ENCODE measurements at regions not wholly inside any gene's neighbourhood (a gene's known extent, or its start where the extent isn't known, plus 50 kb on each side); places are given as distances from the start of the nearest gene placed in this dataset.

- TF ChIP-seq, protein P1, sequence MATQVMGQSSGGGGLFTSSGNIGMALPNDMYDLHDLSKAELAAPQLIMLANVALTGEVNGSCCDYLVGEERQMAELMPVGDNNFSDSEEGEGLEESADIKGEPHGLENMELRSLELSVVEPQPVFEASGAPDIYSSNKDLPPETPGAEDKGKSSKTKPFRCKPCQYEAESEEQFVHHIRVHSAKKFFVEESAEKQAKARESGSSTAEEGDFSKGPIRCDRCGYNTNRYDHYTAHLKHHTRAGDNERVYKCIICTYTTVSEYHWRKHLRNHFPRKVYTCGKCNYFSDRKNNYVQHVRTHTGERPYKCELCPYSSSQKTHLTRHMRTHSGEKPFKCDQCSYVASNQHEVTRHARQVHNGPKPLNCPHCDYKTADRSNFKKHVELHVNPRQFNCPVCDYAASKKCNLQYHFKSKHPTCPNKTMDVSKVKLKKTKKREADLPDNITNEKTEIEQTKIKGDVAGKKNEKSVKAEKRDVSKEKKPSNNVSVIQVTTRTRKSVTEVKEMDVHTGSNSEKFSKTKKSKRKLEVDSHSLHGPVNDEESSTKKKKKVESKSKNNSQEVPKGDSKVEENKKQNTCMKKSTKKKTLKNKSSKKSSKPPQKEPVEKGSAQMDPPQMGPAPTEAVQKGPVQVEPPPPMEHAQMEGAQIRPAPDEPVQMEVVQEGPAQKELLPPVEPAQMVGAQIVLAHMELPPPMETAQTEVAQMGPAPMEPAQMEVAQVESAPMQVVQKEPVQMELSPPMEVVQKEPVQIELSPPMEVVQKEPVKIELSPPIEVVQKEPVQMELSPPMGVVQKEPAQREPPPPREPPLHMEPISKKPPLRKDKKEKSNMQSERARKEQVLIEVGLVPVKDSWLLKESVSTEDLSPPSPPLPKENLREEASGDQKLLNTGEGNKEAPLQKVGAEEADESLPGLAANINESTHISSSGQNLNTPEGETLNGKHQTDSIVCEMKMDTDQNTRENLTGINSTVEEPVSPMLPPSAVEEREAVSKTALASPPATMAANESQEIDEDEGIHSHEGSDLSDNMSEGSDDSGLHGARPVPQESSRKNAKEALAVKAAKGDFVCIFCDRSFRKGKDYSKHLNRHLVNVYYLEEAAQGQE (IDR thresholded peaks at IDR 0.05): no peak
Observed at GRCh38 chr3:182686033-182686886, 107.0 kb upstream of the ATP11B start (continued).

- no peak for DNase-seq (ENCODE audit: low spot score)
- H3K27me3 ChIP-seq (ENCODE audit: control insufficient read depth in 4 of 4, insufficient read depth in 4 of 4, low read length in 3 of 4): no peaks in the 10 kb centered on the region
- H3K4me3 ChIP-seq (ENCODE audit: low read depth in 1 of 3, low read length in 3 of 3): no peak overlapping the region
- TF ChIP-seq EGR1 (IDR thresholded peaks at IDR 0.05; ENCODE audit: low read depth in 2 of 2) (no peak), HNF4G (IDR thresholded peaks at IDR 0.05) (no peak), ATF3 (IDR thresholded peaks at IDR 0.05) (no peak), HNF4A (conservative IDR thresholded peaks at IDR 0.05) (no peak), JUND (IDR thresholded peaks at IDR 0.05) (no peak)
- WGBS: 85% methylated on average over 2 of the region's 2 CpGs
- no peak overlapping the region for H3K9ac ChIP-seq (ENCODE audit: low read depth in 1 of 2, low read length in 2 of 2)
- H3K27ac ChIP-seq (ENCODE audit: low read depth in 1 of 2, low read length in 2 of 2): no peak overlapping the region
- H3K9me3 ChIP-seq (ENCODE audit: control insufficient read depth in 4 of 4, low read length in 3 of 4): no peaks in the 10 kb centered on the region
- H3K4me1 ChIP-seq (ENCODE audit: control insufficient read depth in 4 of 4, insufficient read depth in 4 of 4, low read length in 3 of 4): peaks cover 0 to 3% (median 0%) of the 10 kb centered on the region in 4 donors
- H3K36me3 ChIP-seq (ENCODE audit: control insufficient read depth in 4 of 4, insufficient read depth in 3 of 4, low read depth in 1 of 4, low read length in 3 of 4): no peaks in the 10 kb centered on the region
Observed at GRCh38 chr3:182690172-182690571, 103.1 kb upstream of the ATP11B start.

DNA sequence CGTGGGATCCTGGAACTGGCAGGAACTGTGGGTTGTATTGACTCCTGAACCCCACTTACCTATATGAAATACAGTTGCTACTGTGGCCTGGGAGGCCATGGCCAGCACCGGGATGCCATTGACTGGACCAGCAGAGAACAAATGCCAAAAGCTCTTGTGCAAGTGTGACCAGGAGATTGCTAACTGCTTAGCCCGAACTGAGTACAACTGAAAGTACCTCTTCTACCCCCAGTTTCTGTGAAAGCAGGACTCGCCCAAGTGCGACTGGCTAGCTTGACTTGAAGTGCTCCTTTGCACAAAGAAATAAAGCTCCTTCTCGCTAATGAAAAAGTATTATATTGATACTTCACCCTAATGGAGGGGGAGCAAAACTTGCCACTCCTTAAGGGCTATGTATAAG lies 101.3 kb upstream of the ATP11B start:
- DNase-seq (ENCODE audit: low spot score): no peak
- H3K4me3 ChIP-seq (ENCODE audit: low read depth in 1 of 3, low read length in 3 of 3): no peak overlapping the region
- WGBS: 74% methylated on average over 6 of the region's 6 CpGs
- H3K36me3 ChIP-seq (ENCODE audit: control insufficient read depth in 4 of 4, insufficient read depth in 3 of 4, low read depth in 1 of 4, low read length in 3 of 4): no peaks in the 10 kb centered on the region
- H3K27me3 ChIP-seq (ENCODE audit: control insufficient read depth in 4 of 4, insufficient read depth in 4 of 4, low read length in 3 of 4): no peaks in the 10 kb centered on the region
- H3K9ac ChIP-seq (ENCODE audit: low read depth in 1 of 2, low read length in 2 of 2): no peak overlapping the region
- H3K9me3 ChIP-seq (ENCODE audit: control insufficient read depth in 4 of 4, low read length in 3 of 4): no peaks in the 10 kb centered on the region
- peaks cover 0 to 5% (median 4%) of the 10 kb centered on the region in 4 donors for H3K4me1 ChIP-seq (ENCODE audit: control insufficient read depth in 4 of 4, insufficient read depth in 4 of 4, low read length in 3 of 4)
- H3K27ac ChIP-seq (ENCODE audit: low read depth in 1 of 2, low read length in 2 of 2): no peak overlapping the region
- no peak for TF ChIP-seq RXRA (IDR thresholded peaks at IDR 0.05)
- no peak for TF ChIP-seq RAD21 (IDR thresholded peaks at IDR 0.05)
- TF ChIP-seq, protein P2, sequence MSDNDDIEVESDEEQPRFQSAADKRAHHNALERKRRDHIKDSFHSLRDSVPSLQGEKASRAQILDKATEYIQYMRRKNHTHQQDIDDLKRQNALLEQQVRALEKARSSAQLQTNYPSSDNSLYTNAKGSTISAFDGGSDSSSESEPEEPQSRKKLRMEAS (IDR thresholded peaks at IDR 0.05): no peak
- TF ChIP-seq ZBTB33 (IDR thresholded peaks at IDR 0.05): no peak
- no peak for TF ChIP-seq YY1 (IDR thresholded peaks at IDR 0.05)
- no peak for TF ChIP-seq JUND (IDR thresholded peaks at IDR 0.05)
- TF ChIP-seq, protein P1 (IDR thresholded peaks at IDR 0.05): no peak
- TF ChIP-seq, protein P3, sequence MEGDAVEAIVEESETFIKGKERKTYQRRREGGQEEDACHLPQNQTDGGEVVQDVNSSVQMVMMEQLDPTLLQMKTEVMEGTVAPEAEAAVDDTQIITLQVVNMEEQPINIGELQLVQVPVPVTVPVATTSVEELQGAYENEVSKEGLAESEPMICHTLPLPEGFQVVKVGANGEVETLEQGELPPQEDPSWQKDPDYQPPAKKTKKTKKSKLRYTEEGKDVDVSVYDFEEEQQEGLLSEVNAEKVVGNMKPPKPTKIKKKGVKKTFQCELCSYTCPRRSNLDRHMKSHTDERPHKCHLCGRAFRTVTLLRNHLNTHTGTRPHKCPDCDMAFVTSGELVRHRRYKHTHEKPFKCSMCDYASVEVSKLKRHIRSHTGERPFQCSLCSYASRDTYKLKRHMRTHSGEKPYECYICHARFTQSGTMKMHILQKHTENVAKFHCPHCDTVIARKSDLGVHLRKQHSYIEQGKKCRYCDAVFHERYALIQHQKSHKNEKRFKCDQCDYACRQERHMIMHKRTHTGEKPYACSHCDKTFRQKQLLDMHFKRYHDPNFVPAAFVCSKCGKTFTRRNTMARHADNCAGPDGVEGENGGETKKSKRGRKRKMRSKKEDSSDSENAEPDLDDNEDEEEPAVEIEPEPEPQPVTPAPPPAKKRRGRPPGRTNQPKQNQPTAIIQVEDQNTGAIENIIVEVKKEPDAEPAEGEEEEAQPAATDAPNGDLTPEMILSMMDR (IDR thresholded peaks at IDR 0.05; ENCODE audit: low read depth, low read length, missing input control): no peak
- TF ChIP-seq HNF4G (IDR thresholded peaks at IDR 0.05): no peak
- TF ChIP-seq FOXA2 (IDR thresholded peaks at IDR 0.05): no peak
- TF ChIP-seq NR2F2 (IDR thresholded peaks at IDR 0.05): no peak
- TF ChIP-seq HNF4A (conservative IDR thresholded peaks at IDR 0.05): no peak
- no peak for TF ChIP-seq TAF1 (conservative IDR thresholded peaks at IDR 0.05)
- no peak for TF ChIP-seq FOXA1 (IDR thresholded peaks at IDR 0.05)
- TF ChIP-seq ATF3 (IDR thresholded peaks at IDR 0.05): no peak
- no peak for TF ChIP-seq EGR1 (IDR thresholded peaks at IDR 0.05; ENCODE audit: low read depth in 2 of 2)
- no peak for TF ChIP-seq SP1 (IDR thresholded peaks at IDR 0.05)
